ENCODE measurements at regions not wholly inside any gene's neighbourhood (a gene's known extent, or its start where the extent isn't known, plus 50 kb on each side); places are given as distances from the start of the nearest gene placed in this dataset.

DNA sequence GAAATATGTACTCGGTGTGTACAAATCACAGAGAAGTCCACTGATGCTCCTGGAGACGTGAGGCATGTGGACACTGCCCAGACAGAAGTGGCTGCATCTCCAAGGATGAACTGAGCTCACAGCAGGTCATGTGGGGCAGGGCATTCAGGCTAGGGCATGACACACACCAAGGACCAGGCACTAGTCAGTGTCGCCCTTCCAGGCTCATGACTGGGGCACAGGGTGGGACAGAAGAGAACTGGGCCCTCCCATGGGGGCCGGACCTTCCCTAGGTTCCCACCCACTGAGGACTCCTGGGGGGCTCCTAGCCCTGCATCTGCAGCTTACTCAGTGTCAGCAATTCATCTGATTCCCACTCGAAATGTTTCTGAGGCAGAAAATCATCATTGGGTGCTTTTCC is 256.8 kb upstream of the IRX4 start:
- no peak for DNase-seq

DNA sequence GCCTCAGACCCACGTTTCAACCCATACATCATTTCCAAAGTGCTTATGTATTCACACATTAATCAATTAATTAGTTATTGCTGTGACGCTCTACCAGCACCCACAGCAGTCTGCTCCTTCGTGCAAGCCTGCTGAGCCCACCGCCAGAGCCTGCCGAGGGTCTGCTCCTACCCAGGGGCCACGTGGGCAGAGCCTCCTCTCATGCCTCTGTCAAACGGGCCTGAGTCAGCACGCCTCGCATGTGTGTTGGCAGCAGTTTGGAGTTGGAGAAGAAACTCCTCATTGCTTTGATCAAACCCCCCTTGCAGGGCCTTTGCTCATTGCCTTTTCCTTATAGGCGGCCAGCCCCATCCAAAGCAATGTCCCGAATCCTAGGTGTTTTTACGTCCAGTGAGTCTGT is 256.2 kb upstream of the IRX4 start:
- no peak for DNase-seq

DNA sequence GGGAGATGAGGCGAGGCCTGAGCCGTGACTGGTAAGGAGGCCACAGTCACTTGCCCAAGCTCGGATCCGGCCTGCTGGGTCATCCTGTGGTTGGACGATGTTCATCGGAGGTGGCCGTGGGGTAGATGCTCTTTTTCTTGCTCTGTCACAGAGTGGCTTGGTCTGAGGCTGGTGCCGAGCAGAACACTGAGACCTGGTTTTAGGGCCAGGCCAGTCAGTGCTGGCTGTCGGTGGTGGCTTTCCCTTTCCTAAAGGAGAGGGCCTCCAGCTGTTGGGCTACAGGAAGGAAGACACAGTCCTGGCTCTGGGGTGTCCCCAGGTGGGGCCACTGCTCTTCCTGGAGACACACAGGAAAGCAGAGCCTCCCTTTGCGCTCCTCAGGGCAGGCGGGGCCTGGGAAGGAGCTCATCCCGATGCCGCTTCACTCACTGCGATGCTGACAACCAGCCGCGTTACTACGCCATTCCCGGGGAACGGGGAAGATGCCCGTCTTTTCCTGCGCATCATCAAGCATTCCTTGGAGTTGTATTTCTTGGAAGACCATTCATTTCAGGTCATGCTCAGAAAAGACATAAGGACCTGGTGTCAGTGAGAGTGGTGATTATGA is 254.8 kb upstream of the IRX4 start:
- no peak for DNase-seq

DNA sequence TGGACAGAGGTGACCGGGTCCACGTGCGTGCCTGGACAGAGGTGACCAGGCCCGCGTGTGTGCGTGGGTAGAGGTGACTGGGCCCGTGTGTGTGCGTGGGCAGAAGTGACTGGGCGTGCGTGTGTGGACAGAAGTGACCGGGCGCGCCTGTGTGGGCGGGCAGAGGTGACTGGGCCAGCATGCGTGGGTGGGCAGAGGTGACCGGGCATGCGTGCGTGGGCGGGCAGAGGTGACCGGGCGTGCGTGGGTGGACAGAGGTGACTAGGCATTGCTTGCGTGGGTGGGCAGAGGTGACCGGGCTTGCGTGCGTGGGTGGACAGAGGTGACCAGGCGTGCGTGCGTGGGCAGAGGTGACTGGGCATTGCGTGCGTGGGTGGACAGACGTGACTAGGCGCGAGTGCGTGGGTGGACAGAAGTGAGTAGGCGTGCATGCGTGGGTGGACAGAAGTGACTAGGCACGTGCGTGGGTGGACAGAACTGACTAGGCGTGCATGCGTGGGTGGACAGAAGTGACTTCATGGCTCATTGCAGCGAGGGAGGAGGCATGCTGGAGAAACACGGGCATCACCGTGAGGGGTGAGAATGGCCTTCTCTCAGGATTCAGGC is 254.1 kb upstream of the IRX4 start:
- DNase-seq, result no peak

- no peak for DNase-seq
These were observed 253.1 kb upstream of the IRX4 start for GRCh38 chr5:2135833-2136232.

- no peak for DNase-seq
These were observed 252.6 kb upstream of the IRX4 start for GRCh38 chr5:2135354-2135753.

- peak; percentile 69 for DNase-seq
These were observed 252.0 kb upstream of the IRX4 start for GRCh38 chr5:2134543-2135292.

- no peak for DNase-seq
These were observed 251.2 kb upstream of the IRX4 start for GRCh38 chr5:2133936-2134335.

GRCh38 chr5:2133080-2133479 is 250.4 kb upstream of the IRX4 start:
- DNase-seq, result no peak

DNA sequence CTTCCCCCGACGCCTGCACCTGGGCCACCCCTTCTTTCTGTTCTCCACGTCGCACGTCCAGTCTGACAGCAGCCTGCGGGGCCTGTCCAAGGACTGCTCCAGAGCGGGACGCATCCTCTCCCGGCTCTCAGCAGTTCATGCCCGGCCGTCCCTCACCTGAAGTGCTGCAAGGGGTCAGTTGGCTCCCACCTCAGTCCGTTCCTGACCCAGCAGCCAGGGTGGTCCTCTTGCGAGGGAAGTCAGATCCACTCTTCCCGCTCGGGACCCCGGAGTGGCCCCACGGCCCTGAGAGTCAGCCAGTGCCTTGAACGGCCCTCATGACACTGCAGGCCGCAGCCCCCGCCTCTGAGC is 249.7 kb upstream of the IRX4 start:
- no peak for DNase-seq

- no peak for DNase-seq
These were observed 249.2 kb upstream of the IRX4 start for GRCh38 chr5:2131826-2132496.

DNA sequence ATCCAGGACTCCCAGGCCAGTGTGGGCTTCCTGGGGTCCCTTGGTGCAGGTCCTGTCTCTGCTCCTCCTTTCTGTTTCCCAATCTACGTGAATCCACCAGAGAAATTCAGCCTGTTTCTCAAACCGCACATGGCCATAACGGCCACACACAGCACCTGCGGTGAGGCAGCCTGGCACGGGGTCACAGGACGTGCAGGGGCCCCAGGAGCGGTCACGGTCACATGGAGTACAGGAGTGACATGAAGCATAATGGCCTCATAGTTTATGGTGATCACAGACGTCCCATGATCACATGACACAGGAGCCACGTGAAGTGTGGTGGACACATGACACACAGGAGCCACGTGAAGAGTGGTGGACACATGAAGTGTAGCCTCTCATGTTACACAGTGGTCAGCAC is 248.5 kb upstream of the IRX4 start:
- DNase-seq, result no peak

GRCh38 chr5:2130361-2130760 is 247.6 kb upstream of the IRX4 start:
- no peak for DNase-seq

- DNase-seq, result no peak
These were observed 247.0 kb upstream of the IRX4 start for GRCh38 chr5:2129568-2130272.

GRCh38 chr5:2128686-2129355 is 246.1 kb upstream of the IRX4 start:
- no peak for DNase-seq

GRCh38 chr5:2126512-2126911 is 243.8 kb upstream of the IRX4 start:
- no peak for DNase-seq

DNA sequence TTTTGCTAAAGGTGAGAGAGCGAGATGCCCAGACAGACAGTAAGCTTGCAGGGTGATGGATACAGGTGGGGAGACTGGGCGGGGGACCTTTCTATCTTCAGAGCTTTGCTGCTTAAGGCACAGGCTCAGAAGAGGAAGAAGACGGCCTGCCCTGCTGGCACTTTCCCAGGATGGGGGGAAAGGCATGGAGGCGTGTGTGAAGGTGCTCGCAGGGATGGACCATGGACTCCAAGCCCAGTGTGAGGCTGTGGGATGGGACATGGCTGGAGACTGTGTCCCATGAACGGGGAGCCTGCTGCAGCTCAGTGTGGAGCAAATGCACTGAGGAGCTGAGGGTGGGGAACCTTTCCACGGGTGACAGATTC is 243.2 kb upstream of the IRX4 start:
- DNase-seq, result no peak

- DNase-seq, result no peak
These were observed 242.6 kb upstream of the IRX4 start for GRCh38 chr5:2125171-2125900.

- no peak for DNase-seq
These were observed 241.9 kb upstream of the IRX4 start for GRCh38 chr5:2124434-2125170.

GRCh38 chr5:2123874-2124273 is 241.1 kb upstream of the IRX4 start:
- DNase-seq, result no peak

GRCh38 chr5:2120361-2120760 is 237.6 kb upstream of the IRX4 start:
- no peak for DNase-seq
